ENCODE measurements at regions not wholly inside any gene's neighbourhood (a gene's known extent, or its start where the extent isn't known, plus 50 kb on each side); places are given as distances from the start of the nearest gene placed in this dataset.

DNA sequence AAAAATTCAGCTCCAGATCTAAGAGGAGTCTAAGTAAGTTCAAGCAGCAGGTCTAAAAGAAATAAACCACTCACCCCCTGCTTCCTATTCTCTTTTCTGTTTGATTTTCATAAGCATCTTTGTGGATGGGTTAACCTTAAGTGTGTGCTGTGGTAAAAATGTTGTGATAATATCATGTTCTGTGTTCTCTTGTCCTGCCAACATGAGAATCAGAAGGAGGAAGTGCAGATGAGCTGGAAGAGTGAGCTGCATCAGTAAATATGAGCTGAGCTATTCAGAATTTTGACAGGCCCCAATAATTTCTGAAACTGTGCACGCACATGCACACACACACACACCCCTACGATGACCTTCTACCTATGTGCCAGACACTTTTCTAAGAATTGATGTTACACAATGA lies 186.5 kb upstream of the ANKRD55 start:
- no peak overlapping the region for H3K4me3 ChIP-seq (ENCODE audit: low read length)
- no peaks in the 10 kb centered on the region for H3K27me3 ChIP-seq (ENCODE audit: control insufficient read depth, insufficient read depth, low read length)

DNA sequence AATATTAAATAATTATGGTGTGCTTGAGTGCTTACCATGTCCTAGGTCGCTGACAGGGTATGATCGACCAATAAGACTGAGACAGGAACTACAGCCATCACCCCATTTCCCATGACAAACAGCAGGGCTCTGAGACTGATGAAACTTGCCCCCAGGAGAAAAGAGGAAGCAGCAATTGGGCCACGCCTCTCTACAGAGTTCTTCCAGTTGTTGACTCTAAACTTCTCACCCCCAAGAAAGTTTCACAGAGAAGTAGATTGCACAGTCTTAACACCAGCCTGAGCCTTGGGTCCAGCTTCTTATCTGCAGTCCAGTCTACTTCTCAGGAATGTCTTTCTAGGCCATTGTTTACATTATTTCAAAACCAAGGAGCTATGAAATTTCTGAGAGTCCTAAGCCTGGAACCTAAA lies 182.2 kb upstream of the ANKRD55 start:
- no peak overlapping the region for H3K9ac ChIP-seq (ENCODE audit: low read length)
- peaks cover 25% of the 10 kb centered on the region for H3K4me1 ChIP-seq (ENCODE audit: control insufficient read depth, insufficient read depth, low read length)
- no peaks in the 10 kb centered on the region for H3K36me3 ChIP-seq (ENCODE audit: control insufficient read depth, insufficient read depth, low read length)
- no peaks in the 10 kb centered on the region for H3K9me3 ChIP-seq (ENCODE audit: control insufficient read depth, low read length)
- no peak overlapping the region for H3K4me3 ChIP-seq (ENCODE audit: low read length)
- no peaks in the 10 kb centered on the region for H3K27me3 ChIP-seq (ENCODE audit: control insufficient read depth, insufficient read depth, low read length)

More for the DNA sequence above, 186.5 kb upstream of the ANKRD55 start:
- H3K36me3 ChIP-seq (ENCODE audit: control insufficient read depth, insufficient read depth, low read length), result no peaks in the 10 kb centered on the region
- no peaks in the 10 kb centered on the region for H3K9me3 ChIP-seq (ENCODE audit: control insufficient read depth, low read length)
- no peak overlapping the region for H3K9ac ChIP-seq (ENCODE audit: low read length)
- H3K4me1 ChIP-seq (ENCODE audit: control insufficient read depth, insufficient read depth, low read length), result peaks cover 35% of the 10 kb centered on the region

DNA sequence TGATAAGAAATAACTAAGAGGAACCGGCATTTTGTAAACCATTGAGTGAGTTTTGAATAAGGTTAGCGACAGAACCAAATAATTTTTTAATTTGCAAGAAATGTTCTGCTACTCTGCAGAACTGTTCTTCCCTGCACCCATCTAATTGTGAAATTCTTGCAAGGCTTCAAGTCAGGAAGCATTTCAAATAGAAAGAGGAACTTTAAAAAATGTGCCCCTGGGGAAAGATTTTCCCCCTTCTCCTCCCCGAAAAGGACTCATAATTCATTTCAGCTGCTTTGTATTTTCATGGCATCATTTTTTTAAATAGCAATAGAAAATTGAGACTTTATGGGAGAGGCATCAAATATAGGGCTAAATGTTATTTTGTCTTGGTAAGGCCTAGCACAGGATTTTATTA lies 180.9 kb upstream of the ANKRD55 start:
- Histone ChIP-seq H3K9me3 (ENCODE audit: control insufficient read depth, low read length) (no peaks in the 10 kb centered on the region), H3K9ac (ENCODE audit: low read length) (no peak overlapping the region), H3K4me3 (ENCODE audit: low read length) (no peak overlapping the region), H3K4me1 (ENCODE audit: control insufficient read depth, insufficient read depth, low read length) (peaks cover 32% of the 10 kb centered on the region), H3K27me3 (ENCODE audit: control insufficient read depth, insufficient read depth, low read length) (no peaks in the 10 kb centered on the region), H3K36me3 (ENCODE audit: control insufficient read depth, insufficient read depth, low read length) (no peaks in the 10 kb centered on the region)

DNA sequence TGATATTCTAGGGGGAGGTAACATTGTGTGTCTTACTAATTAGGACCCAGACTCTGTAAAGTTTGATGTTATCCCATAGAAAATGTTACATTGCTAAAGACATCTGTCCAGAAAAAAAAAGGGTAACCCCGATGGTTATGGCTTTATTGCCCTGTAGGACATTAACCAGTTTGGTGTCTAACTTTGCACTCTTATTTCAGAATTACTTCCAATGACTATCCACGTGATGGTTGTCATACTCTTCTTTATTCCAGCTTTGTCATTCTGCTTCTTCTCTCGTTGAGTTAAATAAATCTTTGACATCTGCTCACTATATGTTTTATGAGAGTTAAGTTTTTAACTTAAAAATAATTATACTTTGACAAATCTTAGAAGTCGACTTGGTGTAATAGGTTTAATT lies 180.4 kb upstream of the ANKRD55 start:
- Histone ChIP-seq H3K4me3 (ENCODE audit: low read length) (no peak overlapping the region), H3K36me3 (ENCODE audit: control insufficient read depth, insufficient read depth, low read length) (no peaks in the 10 kb centered on the region), H3K27me3 (ENCODE audit: control insufficient read depth, insufficient read depth, low read length) (no peaks in the 10 kb centered on the region), H3K9me3 (ENCODE audit: control insufficient read depth, low read length) (no peaks in the 10 kb centered on the region), H3K4me1 (ENCODE audit: control insufficient read depth, insufficient read depth, low read length) (peaks cover 32% of the 10 kb centered on the region), H3K9ac (ENCODE audit: low read length) (no peak overlapping the region)

DNA sequence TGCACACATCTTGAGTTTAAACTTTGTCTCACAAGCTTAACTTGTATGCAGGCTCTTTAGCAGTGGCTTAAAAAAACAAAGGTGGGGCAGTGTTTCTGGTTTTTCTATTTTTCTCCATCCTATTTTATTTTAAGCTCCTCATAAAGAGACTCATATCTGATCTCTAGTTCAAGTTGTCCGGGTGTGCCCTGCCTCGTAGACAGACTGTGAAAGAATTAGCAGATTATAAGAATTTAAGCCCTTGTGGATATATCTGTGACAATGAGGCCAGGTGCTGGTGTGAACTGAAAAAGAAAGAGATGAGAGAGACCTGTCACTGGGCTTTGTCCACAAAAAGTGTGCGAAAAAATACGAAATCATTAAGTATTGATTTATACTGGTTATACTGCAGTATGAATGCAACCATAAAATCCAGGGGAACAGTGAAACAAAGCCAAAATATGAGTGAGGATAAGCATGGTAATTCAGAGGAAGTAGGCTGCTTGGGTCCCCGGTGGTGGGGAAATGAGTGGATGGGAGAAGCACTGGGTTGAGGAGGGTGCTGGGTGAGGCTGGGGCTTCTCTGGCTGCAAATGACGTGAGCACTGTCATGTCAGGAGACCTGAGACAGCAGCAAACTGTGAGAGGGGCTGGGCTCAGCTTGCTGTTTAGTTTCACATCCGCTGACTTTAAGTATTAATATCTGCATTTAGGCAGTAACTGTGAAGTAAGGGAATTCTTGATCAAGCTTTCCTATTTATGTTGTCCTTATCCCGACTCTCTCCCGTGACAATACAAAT lies 179.7 kb upstream of the ANKRD55 start:
- H3K4me1 ChIP-seq (ENCODE audit: control insufficient read depth, insufficient read depth, low read length), result peaks cover 32% of the 10 kb centered on the region
- no peaks in the 10 kb centered on the region for H3K36me3 ChIP-seq (ENCODE audit: control insufficient read depth, insufficient read depth, low read length)
- H3K27me3 ChIP-seq (ENCODE audit: control insufficient read depth, insufficient read depth, low read length), result no peaks in the 10 kb centered on the region
- no peak overlapping the region for H3K9ac ChIP-seq (ENCODE audit: low read length)
- H3K9me3 ChIP-seq (ENCODE audit: control insufficient read depth, low read length), result no peaks in the 10 kb centered on the region
- no peak overlapping the region for H3K4me3 ChIP-seq (ENCODE audit: low read length)

DNA sequence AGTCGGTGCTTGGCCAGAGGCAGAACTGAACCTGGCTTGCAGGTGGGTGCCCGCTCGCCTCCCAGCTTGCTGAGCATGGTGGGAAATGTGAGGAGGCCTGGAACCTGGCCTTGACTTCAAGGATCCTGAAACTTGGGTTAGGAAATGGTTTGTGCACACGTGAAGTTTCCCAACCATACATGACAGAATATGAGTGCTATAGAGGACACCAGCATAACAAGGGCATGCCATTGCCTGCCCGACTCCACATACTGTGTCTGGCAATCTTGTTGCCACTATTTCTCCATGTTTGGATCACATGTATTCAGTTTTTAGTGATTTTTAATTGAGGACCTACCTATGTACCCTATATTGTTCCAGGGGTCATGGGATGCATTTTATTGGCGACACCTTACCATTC lies 177.6 kb upstream of the ANKRD55 start:
- no peaks in the 10 kb centered on the region for H3K27me3 ChIP-seq (ENCODE audit: control insufficient read depth, insufficient read depth, low read length)
- H3K9me3 ChIP-seq (ENCODE audit: control insufficient read depth, low read length), result no peaks in the 10 kb centered on the region
- no peak overlapping the region for H3K9ac ChIP-seq (ENCODE audit: low read length)
- H3K4me3 ChIP-seq (ENCODE audit: low read length), result no peak overlapping the region
- H3K4me1 ChIP-seq (ENCODE audit: control insufficient read depth, insufficient read depth, low read length), result peaks cover 33% of the 10 kb centered on the region
- H3K36me3 ChIP-seq (ENCODE audit: control insufficient read depth, insufficient read depth, low read length), result no peaks in the 10 kb centered on the region

DNA sequence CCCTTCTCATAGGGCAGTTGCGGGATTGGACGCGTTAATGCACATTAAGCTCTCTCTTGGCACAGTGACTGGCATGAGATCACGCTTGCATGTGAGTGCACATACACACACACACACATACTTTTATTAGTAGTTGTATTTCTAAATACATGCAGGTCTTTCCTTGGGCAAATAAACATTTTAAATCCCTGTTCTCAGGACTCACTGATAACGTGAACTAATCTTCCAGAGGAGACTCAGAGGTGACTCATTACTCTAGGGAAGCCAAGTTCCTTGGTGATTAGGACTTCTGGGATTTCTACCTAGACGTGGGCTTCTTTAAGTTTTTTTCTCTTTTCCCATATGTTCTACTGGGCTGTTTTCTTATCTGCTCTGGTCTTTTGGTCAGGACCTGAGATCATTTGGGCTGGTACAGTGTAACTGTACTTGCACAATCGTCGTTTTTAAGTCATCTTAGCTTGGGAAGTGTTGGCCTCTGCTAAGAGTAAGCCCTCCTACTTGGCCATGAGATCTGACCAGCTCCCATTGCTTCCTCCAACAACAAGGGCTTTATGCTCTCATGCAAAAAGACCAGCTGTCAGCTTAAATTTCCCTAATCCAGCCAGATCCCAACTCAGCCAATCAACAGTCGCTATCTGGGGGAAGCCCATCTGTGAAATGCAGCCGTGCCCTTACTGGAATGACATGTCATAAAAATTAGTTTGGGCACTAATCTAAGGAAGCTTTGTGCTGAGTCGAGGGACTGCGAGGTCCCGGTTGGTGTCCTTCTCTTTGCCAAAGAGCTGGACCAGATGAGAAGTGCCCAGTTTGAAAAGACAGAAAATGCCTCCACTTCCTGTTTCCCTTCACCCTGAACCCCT lies 176.4 kb upstream of the ANKRD55 start:
- no peak overlapping the region for H3K4me3 ChIP-seq (ENCODE audit: low read length)
- H3K36me3 ChIP-seq (ENCODE audit: control insufficient read depth, insufficient read depth, low read length), result no peaks in the 10 kb centered on the region
- H3K9me3 ChIP-seq (ENCODE audit: control insufficient read depth, low read length), result no peaks in the 10 kb centered on the region
- H3K9ac ChIP-seq (ENCODE audit: low read length), result no peak overlapping the region
- no peaks in the 10 kb centered on the region for H3K27me3 ChIP-seq (ENCODE audit: control insufficient read depth, insufficient read depth, low read length)
- peaks cover 29% of the 10 kb centered on the region for H3K4me1 ChIP-seq (ENCODE audit: control insufficient read depth, insufficient read depth, low read length)

DNA sequence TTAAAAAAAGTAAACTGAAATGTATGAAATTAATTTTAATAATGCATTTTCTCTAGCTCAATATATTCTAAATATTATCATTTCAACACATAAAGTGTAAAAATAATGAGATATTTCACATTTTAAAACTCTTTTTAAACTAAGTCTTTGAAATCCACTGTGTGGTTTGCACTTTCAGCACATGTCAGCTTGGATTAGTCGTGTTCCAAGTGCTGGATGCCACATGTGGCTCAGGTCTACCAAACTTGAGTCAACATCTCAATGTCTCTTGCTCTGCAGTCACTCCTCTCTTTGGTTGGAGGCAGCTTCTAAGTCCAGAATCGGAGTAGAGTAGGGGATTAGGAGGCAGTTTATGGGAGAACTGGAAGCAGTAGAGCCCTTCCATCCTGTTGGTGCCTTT lies 173.7 kb upstream of the ANKRD55 start:
- Histone ChIP-seq H3K4me1 (ENCODE audit: control insufficient read depth, insufficient read depth, low read length) (peaks cover 29% of the 10 kb centered on the region), H3K36me3 (ENCODE audit: control insufficient read depth, insufficient read depth, low read length) (no peaks in the 10 kb centered on the region), H3K27me3 (ENCODE audit: control insufficient read depth, insufficient read depth, low read length) (no peaks in the 10 kb centered on the region), H3K9me3 (ENCODE audit: control insufficient read depth, low read length) (no peaks in the 10 kb centered on the region), H3K9ac (ENCODE audit: low read length) (no peak overlapping the region), H3K4me3 (ENCODE audit: low read length) (no peak overlapping the region)

DNA sequence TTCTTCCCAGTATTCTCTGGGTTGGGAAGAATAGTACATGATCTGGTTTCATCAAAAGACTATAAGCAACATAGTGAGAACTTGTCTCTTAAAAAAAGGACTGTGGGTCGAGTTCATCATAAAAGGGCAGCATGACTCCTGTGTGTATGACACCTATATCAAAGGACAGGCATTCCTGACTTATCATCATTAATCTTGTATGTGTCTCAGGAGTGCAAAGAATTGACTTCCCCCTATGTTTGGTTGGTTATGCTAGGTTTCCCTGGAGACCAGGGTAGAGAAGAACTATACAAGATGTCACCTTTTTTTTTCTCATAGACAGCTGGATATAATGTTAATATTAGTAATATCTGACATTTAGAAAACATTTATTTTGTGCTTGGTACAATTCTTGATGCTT lies 173.1 kb upstream of the ANKRD55 start:
- no peaks in the 10 kb centered on the region for H3K27me3 ChIP-seq (ENCODE audit: control insufficient read depth, insufficient read depth, low read length)
- peaks cover 28% of the 10 kb centered on the region for H3K4me1 ChIP-seq (ENCODE audit: control insufficient read depth, insufficient read depth, low read length)
- no peak overlapping the region for H3K4me3 ChIP-seq (ENCODE audit: low read length)
- H3K36me3 ChIP-seq (ENCODE audit: control insufficient read depth, insufficient read depth, low read length), result no peaks in the 10 kb centered on the region
- H3K9ac ChIP-seq (ENCODE audit: low read length), result no peak overlapping the region
- H3K9me3 ChIP-seq (ENCODE audit: control insufficient read depth, low read length), result no peaks in the 10 kb centered on the region

DNA sequence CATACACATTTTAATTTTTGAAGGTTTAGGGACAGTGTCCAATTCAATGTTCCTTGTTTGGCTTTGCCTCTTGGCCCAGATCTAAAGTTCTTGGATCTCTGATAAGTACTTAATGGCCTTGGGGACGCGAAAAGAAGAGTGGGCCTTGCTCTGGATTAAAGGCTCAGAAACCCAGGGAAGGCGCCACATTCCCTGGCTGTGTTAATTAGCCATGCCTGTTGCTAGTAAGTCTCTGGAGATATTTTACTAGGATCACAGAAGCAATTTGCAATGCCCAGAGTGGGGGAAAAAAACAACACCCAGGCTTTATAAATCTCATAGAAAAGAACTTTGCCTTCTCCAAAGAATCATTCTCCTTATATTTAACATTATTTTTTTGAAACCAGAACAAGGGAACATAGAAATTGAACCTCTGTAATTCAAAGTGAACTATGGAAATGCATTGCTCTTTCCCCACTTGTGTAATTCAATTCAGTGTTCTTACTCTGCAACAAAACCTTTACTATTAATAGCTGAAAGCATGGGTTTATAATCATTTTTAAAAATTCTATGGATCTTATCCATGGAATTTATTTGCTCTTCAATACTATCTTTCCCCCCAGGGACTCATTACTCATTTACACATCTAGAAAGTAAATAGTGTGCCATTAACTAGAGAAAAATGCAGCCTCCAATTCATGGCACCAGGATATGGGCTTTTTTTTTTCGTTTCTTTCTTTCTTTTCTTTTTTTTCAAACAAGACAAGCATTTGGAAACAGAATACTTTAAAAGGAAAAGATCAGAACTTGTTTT lies 172.2 kb upstream of the ANKRD55 start:
- no peaks in the 10 kb centered on the region for H3K36me3 ChIP-seq (ENCODE audit: control insufficient read depth, insufficient read depth, low read length)
- H3K9me3 ChIP-seq (ENCODE audit: control insufficient read depth, low read length), result no peaks in the 10 kb centered on the region
- no peak overlapping the region for H3K4me3 ChIP-seq (ENCODE audit: low read length)
- H3K9ac ChIP-seq (ENCODE audit: low read length), result no peak overlapping the region
- no peaks in the 10 kb centered on the region for H3K27me3 ChIP-seq (ENCODE audit: control insufficient read depth, insufficient read depth, low read length)
- peaks cover 28% of the 10 kb centered on the region for H3K4me1 ChIP-seq (ENCODE audit: control insufficient read depth, insufficient read depth, low read length)

DNA sequence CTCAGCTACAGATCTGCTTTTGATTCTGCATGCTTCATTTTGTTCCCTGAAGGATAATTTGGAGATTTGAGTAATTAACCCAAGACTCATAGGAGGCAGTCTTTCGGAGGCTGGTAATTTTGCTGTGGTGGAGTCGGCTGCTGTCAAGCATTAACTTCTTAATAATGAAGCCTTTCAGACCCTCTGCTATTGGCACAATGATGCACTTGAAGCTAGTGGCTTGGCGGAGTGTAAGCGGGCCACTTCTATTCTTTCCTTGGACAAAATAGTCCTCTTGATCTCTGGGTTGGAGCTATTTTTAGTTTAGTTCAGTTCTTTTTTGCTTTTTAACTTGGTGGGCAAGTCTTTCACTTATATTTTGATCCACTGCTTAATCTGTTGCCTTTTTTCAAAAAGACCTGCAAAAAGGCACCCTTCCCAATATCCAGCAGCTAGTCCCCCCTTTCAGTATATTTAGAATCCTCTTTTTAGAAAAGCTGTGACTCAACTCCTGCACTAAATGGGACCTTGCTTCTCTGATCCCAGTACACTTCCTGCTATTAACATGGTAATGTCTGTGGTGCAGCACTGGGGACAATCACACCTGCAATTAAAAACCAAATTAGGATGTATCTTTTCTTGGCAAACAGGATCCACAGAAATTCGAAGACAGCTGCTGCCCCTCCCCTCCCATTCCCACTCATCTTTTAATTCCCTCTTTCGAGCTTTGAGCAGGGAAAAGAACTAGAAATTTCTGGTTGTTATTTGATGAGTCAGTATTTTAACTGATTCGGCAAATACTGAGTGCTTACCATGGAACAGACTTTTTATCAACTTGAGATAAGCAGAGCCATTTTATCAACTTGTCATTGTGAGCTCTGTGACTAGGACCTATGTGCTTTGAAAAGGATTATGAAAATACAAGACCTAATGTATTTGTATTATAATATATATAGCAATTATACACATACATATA lies 169.4 kb upstream of the ANKRD55 start:
- H3K36me3 ChIP-seq (ENCODE audit: control insufficient read depth, insufficient read depth, low read length), result no peaks in the 10 kb centered on the region
- no peaks in the 10 kb centered on the region for H3K27me3 ChIP-seq (ENCODE audit: control insufficient read depth, insufficient read depth, low read length)
- no peak overlapping the region for H3K4me3 ChIP-seq (ENCODE audit: low read length)
- no peaks in the 10 kb centered on the region for H3K9me3 ChIP-seq (ENCODE audit: control insufficient read depth, low read length)
- no peak overlapping the region for H3K9ac ChIP-seq (ENCODE audit: low read length)
- peaks cover 20% of the 10 kb centered on the region for H3K4me1 ChIP-seq (ENCODE audit: control insufficient read depth, insufficient read depth, low read length)

Measured in mucosa of stomach (tissue), 1 donor.